Gastroesophageal sphincter (tissue), 3 donors: ENCODE measurements at regions not wholly inside any gene's neighbourhood (a gene's known extent, or its start where the extent isn't known, plus 50 kb on each side); places are given as distances from the start of the nearest gene placed in this dataset.

Source experiments
- EP300 ChIP-seq: sonication (generic); formaldehyde crosslinking; IDR thresholded peaks from one replicate; pipeline ENCODE4 v1.6.1; 2017; ENCODE audit warnings: antibody characterized with exemption, mild to moderate bottlenecking
- POLR2A ChIP-seq, 2 donors: fragments of 450-650 bp; IDR thresholded peaks; one replicate each; pipeline ENCODE4 v1.6.1; 2017; ENCODE audit warnings: antibody characterized with exemption in 2 of 2, mild to moderate bottlenecking in 2 of 2, moderate library complexity in 1 of 2
- POLR2AphosphoS5 ChIP-seq: sonication (generic); formaldehyde crosslinking; IDR thresholded peaks from one replicate; pipeline ENCODE4 v1.6.1; 2017; ENCODE audit warnings: antibody characterized with exemption
- TF ChIP-seq, protein P1 (sequence below), 4 experiments: fragments of 200-600 bp in 2 of 4; fragments of 450-650 bp in 2 of 4; sonication (generic) in 1 of 4; IDR thresholded peaks; one replicate each; pipeline ENCODE4 v1.5.1; 2017 to 2019; ENCODE audit warnings: antibody characterized with exemption in 4 of 4, mild to moderate bottlenecking in 2 of 4, moderate library complexity in 2 of 4

DNA sequence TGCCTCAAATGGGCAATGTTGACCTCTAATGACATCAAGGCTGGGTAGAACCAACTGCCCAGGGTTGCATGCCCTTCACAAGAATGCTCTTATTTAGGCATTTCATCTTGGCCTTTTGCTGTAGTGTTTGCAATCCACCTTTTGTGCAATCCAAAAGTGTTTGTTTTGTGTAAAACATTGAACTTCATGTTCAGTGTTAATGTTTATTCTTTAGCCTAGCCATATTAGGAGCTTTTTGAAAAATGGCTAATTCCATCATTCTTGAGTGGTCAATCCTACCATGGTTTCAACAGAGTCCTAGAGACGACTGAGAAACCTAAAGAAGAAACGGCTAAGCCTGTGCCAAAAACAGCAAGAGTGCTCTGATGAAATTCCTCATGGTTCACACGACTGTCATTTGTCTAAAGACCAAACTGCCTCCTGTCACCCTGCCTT lies 279.6 kb upstream of the PRDM1 start:
- TF ChIP-seq, protein P1, sequence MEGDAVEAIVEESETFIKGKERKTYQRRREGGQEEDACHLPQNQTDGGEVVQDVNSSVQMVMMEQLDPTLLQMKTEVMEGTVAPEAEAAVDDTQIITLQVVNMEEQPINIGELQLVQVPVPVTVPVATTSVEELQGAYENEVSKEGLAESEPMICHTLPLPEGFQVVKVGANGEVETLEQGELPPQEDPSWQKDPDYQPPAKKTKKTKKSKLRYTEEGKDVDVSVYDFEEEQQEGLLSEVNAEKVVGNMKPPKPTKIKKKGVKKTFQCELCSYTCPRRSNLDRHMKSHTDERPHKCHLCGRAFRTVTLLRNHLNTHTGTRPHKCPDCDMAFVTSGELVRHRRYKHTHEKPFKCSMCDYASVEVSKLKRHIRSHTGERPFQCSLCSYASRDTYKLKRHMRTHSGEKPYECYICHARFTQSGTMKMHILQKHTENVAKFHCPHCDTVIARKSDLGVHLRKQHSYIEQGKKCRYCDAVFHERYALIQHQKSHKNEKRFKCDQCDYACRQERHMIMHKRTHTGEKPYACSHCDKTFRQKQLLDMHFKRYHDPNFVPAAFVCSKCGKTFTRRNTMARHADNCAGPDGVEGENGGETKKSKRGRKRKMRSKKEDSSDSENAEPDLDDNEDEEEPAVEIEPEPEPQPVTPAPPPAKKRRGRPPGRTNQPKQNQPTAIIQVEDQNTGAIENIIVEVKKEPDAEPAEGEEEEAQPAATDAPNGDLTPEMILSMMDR (IDR thresholded peaks at IDR 0.05) = no peak
- TF ChIP-seq EP300 (no peak), POLR2A (IDR thresholded peaks at IDR 0.05) (no peak), POLR2AphosphoS5 (no peak)
